GM13977 (cell line): ENCODE measurements at regions not wholly inside any gene's neighbourhood (a gene's known extent, or its start where the extent isn't known, plus 50 kb on each side); places are given as distances from the start of the nearest gene placed in this dataset.

Experiments
- DNase-seq: peaks from one replicate; pipeline ENCODE4 v3.0.0; 2012; ENCODE audit warnings: low spot score
- in situ Hi-C: fragments of 300-500 bp; cut with MboI; formaldehyde crosslinking; loops from one replicate; pipeline ENCODE4 v1.12.0; 2022; ENCODE audit warnings: low sequenced_read_pairs, low pct_unique_long_range_greater_than_20kb, mixed read lengths, inconsistent platforms; ENCODE audit not compliant: unreplicated experiment
- TF ChIP-seq, protein P1 (sequence below): IDR thresholded peaks from 2 replicates; pipeline ENCODE4 v1.5.1; 2012; ENCODE audit warnings: mild to moderate bottlenecking, control low read depth; ENCODE audit not compliant: insufficient read depth; ENCODE audit errors: extremely low read depth, missing control alignments

DNA sequence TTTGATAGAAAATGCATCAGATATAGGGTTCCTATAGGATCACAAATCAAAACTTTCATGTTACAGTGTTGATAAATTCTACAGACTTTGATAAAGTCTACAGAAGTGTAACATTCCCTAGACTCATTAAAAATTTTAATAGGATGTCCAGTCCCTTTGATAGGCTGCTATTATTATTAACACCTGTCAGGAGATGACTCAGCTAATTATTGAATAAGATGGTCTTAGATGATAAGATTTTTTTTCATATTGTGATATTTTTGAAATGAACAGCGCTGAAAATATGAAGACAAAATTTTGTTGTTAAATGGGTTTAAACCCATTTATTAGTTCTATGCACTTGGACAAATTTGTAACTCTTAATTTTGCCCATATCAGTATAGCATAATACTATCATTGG is 356.8 kb upstream of the SLITRK1 start:
- no peak for DNase-seq
- TF ChIP-seq, protein P1, sequence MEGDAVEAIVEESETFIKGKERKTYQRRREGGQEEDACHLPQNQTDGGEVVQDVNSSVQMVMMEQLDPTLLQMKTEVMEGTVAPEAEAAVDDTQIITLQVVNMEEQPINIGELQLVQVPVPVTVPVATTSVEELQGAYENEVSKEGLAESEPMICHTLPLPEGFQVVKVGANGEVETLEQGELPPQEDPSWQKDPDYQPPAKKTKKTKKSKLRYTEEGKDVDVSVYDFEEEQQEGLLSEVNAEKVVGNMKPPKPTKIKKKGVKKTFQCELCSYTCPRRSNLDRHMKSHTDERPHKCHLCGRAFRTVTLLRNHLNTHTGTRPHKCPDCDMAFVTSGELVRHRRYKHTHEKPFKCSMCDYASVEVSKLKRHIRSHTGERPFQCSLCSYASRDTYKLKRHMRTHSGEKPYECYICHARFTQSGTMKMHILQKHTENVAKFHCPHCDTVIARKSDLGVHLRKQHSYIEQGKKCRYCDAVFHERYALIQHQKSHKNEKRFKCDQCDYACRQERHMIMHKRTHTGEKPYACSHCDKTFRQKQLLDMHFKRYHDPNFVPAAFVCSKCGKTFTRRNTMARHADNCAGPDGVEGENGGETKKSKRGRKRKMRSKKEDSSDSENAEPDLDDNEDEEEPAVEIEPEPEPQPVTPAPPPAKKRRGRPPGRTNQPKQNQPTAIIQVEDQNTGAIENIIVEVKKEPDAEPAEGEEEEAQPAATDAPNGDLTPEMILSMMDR: no peak
- in situ Hi-C loops: no loop called here

DNA sequence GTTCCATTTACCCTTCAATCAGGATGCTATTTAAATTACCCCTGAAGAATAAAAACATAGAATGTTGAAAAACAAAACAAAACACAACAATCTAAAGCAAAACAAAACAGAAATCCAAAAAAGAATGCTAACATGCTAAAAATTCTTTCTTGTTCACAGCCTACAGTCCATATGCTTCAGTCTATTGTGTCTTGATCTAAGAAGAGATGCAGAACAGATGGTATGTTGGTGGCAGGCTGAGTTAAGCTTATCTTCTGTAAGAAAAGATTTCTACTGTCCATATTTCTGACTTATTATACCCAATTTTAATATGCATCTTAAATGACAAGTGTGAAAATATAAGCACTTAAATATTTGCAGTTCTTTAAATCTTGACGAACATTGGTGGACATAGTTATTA is 356.1 kb upstream of the SLITRK1 start:
- in situ Hi-C loops: no loop called here
- TF ChIP-seq, protein P1: no peak

DNA sequence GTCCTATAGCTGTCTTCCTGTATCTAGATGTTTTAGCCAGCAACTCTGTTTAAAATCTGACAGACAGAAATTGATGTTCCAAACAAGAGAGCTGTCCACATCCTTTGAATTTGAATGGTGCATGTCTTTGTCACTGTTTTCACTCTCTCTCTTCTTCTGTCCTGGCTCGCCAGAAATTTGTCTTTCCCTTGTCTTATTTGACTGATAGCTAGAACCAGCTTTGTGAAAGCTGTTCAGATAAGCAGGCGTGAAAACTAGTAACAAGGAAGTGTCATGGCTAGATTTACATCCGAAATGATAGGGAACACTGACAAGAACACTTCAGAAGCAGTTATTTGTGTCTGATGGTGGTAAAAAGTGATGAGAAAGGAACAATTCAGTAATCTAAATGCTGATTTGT is 354.9 kb upstream of the SLITRK1 start:
- TF ChIP-seq, protein P1: no peak
- no peak for DNase-seq
- in situ Hi-C loops: no loop called here

More for the DNA sequence above, 356.1 kb upstream of the SLITRK1 start:
- no peak for DNase-seq

DNA sequence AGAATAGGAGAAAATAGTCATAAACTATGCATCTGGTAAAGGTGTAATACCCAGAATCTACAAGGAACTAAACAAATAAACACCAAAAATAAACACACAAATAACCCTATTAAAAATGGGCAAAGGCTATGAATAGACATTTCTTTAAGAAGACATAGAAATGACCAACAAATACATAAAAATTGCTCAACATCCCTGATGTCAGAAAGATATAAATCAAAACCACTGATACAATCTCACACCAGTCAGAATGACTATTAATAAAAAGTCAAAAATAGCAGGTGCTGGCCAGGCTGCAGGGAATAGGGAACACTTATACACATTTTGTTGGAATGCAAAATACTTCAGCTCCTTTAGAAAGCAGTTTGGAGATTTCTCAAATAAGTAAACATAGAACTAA is 352.1 kb upstream of the SLITRK1 start:
- in situ Hi-C loops: no loop called here
- DNase-seq: no peak
- TF ChIP-seq, protein P1: no peak

DNA sequence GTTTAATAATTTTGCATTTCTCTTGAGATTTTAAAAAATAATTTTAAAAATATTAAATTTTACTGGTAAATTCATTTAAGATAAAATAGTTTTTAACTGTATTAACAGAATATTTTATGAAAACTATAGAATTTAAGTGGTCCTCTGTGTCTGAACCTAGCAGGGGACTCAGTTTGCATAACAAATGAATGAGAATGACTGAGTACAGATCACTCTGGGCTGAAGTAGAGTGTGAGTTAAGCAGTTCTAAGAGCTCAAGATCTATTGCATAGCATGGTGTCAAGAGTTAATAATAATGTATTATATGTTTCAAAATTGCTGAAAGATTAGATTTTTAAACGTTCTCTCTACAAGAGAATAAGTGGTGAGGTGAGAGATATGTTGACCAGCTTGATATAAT is 348.3 kb upstream of the SLITRK1 start:
- TF ChIP-seq, protein P1: no peak
- DNase-seq: no peak
- in situ Hi-C loops: no loop called here

GRCh38 chr13:84211048-84211447 is 328.8 kb upstream of the SLITRK1 start:
- TF ChIP-seq, protein P1: no peak
- no peak for DNase-seq
- in situ Hi-C loops: no loop called here
